GM12872 (cell line): ENCODE measurements at regions not wholly inside any gene's neighbourhood (a gene's known extent, or its start where the extent isn't known, plus 50 kb on each side); places are given as distances from the start of the nearest gene placed in this dataset.

Source experiments
- TF ChIP-seq, protein P1 (sequence below): IDR thresholded peaks from 3 replicates; pipeline ENCODE4 v1.5.1; 2011; ENCODE audit warnings: low read depth, mild to moderate bottlenecking, low read length, moderate library complexity; ENCODE audit not compliant: insufficient read depth

DNA sequence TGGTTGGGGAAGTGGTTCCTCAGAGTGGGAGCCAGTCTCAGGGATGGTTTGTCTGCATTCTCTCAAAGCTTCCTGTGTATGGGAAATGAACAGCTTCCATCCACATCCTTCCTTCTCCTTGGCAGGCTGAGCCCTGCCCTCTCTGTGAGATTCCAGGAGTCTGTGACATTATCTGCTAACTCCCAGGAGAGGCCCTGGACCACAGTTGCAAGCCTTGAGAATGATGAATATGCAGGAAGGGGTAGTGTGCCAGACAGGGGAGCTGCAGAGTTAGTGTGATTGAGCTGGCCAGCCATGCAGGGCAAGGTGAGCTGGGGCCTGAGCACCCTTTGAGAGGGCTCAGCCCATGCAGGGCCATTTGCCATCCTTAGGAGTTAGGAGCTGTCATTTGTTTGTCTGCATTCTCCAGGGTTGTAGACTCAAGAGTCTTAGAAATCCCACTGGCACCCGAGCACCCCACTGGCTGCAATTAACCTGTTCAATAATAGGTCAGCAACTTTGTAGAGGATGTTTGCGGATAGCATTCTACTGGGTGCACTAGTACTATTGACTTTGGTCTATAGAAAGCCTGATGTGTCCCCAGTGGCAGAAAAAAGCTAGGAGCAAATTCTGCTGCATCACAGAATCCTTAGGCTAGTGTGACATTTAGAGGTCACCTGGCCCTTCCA is 299.0 kb upstream of the CADM1 start:
- TF ChIP-seq, protein P1, sequence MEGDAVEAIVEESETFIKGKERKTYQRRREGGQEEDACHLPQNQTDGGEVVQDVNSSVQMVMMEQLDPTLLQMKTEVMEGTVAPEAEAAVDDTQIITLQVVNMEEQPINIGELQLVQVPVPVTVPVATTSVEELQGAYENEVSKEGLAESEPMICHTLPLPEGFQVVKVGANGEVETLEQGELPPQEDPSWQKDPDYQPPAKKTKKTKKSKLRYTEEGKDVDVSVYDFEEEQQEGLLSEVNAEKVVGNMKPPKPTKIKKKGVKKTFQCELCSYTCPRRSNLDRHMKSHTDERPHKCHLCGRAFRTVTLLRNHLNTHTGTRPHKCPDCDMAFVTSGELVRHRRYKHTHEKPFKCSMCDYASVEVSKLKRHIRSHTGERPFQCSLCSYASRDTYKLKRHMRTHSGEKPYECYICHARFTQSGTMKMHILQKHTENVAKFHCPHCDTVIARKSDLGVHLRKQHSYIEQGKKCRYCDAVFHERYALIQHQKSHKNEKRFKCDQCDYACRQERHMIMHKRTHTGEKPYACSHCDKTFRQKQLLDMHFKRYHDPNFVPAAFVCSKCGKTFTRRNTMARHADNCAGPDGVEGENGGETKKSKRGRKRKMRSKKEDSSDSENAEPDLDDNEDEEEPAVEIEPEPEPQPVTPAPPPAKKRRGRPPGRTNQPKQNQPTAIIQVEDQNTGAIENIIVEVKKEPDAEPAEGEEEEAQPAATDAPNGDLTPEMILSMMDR = no peak

DNA sequence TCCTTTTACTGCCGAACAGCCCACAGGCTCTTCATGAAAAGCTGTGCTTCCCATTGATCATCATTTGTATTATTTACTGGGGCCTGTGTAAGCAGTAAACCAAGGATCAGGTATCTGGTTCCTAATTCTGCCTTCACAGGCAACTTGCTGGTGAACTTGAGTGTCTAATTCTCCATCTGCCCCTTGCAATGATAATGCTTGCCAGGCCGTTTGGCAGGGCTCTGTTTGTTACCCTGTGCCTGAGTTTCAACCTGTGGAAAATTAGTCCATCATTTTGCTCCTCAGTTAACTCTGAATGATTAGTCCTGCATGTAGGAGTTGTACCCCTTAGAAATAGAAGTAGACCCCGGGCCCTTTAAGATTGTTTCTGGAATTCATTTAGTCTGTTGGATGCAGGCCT is 298.4 kb upstream of the CADM1 start:
- TF ChIP-seq, protein P1 = no peak

DNA sequence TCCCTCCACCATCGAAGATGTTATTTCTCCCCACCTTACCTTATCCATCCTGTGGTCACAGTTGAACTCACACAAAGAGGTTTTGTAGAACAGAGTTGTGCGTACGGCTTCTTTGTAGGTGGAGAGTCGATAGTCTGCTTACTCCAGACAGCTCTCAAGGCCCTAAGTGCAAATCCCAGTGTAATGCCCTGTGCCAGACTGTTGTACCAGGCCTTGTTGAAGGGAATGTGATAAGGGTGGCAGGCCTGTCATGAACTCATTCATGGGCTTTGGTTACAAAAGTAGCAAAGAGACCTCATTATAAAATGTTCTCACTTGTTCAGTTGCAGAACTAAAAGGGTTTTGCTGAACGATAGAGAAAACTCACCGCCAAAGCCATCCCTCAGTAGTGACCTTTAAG is 288.7 kb upstream of the CADM1 start:
- TF ChIP-seq, protein P1 = no peak

DNA sequence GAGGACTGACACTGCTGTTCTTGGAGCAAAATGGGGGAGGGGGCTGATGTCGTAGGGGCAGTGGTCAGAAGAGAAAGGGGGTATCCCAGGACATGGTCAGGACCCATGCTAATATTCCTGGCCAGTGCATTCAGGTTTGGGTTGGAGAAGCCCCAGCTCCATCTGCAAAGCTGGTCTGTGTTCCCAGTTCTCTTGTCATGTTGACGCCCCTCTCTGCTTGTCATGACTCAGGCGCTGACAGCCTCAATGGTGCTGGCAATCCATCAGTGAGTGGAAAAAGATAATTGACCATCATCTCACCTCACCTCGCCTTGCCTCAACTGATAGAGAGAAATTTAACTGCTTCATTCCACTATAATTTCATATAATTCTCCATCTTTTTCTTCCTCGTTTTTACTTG is 283.1 kb upstream of the CADM1 start:
- TF ChIP-seq, protein P1 = no peak

DNA sequence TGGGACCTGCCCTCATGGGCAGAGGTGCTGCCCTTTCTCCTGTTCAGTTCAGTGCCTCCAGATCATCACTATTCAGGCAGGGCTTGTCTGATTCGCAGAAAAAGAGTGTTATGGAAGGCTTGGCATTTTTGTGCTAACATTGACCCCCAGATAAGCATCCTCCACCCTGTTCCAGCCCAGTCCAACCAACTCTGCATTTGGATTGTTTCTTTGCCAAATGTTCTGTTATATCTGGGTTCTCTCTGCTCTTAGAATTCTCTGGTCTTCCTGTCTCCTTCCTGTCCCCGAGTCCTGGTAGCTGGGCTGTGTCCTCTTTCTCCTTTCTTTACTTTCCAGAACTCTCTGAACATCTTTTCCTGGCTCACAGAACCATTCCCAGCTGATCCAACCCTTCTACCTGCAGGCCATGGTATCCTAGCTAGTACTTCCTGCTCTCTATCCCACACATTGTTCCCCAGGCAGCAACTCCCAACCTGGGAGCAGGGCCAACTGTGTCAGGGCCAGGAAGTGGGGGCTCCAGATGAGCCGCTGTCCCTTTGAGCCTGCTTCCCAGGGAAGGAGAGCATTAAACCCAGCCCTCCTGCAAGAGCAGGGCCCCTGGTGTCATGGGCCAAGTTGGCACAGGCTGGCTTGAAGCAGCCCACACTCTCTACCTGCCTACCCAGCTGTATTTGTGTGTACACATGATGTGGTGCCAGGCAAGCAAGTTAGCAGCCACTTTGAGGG is 280.7 kb upstream of the CADM1 start:
- TF ChIP-seq, protein P1 = no peak

DNA sequence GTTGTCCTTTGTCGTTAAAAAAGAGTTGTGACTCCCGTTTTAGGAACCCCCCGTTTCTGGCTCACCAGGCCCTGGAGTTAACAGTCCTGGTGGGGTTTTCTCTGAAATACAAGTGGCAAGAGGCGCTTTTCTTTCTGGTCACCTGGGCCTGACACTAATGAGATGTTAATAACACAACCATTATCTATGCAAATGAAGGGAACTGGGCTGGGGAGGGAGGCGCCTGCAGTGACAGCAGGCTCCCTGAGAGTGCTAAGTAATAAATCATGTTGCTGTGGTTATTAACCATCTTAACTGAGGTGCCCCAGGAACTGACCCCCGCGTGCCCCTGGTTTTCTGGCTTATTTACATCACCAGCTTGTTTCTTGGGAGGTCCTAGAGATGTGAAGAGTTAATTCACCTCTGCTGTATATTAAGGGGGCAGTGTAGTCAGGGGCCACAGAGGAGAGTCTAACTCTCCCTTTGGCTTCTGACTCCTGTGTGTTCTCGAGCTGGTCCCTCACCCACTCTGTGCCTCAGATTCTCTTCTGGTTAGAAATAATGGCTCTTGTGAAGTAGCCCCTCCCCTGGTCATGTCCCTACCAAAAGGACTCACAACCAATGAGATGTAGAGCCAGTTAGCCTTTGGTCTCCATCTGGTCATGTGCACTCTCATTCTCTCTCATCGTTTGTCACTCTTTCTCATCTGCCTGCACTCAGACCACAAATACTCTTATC is 276.6 kb upstream of the CADM1 start:
- TF ChIP-seq, protein P1 = no peak

DNA sequence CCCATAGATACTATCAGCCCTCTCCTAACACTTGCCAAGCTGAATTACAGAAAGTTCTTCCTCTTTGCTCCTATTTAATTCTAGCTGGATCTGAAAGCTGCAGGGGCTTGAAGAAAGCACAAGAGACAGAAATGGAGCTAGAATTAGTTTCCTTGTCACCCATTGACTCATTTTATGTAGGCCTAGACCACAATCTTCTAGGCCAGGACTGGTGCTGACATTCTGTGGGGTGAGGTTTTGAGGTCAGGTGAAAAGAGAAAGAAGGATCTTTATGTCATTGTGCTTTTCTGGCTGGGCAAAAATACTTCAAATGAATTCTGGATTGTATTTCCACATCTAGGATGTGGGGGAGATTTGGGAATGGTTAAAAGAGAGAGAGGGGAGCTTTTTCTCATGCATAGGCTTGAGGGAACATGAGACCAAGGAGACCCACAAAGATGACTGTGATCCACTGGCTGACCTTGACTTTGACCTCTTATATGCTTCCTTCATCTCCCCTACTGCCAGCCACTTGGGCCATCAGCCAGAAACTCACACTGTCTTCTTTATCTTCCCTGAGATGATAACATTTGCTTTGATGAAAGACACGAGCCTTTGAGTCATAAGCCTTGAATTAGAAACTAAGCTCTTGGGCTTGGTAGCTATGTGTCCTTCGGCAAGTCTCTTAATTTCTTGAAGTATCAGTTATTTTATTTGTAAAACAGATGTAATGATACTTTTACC is 274.9 kb upstream of the CADM1 start:
- TF ChIP-seq, protein P1 = no peak
